GM06990 (cell line): ENCODE measurements at regions not wholly inside any gene's neighbourhood (a gene's known extent, or its start where the extent isn't known, plus 50 kb on each side); places are given as distances from the start of the nearest gene placed in this dataset.

ENCODE experiments used
- DNase-seq: peaks from one replicate; pipeline ENCODE4 v3.0.0-alpha.2; 2011; ENCODE audit not compliant: insufficient read length; ENCODE audit errors: extremely low read depth
- H3K27me3 ChIP-seq: replicated peaks from 2 replicates; pipeline ENCODE4 v1.6.0; 2011; ENCODE audit warnings: low read length; ENCODE audit not compliant: control insufficient read depth, insufficient read depth
- H3K36me3 ChIP-seq: 2 replicates; pipeline ENCODE4 v1.5.1; 2011; ENCODE audit warnings: low read length; ENCODE audit not compliant: control insufficient read depth, insufficient read depth
- H3K4me3 ChIP-seq: replicated peaks from 2 replicates; pipeline ENCODE4 v1.5.1; 2011; ENCODE audit warnings: low read depth, mild to moderate bottlenecking, control low read depth, low read length
- CTCF ChIP-seq: IDR thresholded peaks from 2 replicates; pipeline ENCODE4 v1.5.1; 2011; ENCODE audit warnings: low read length, control low read depth, mild to moderate bottlenecking, inconsistent platforms; ENCODE audit not compliant: insufficient read depth, poor library complexity, severe bottlenecking

GRCh38 chr9:89655990-89656657 lies 51.3 kb downstream of the GADD45G start:
- H3K36me3 ChIP-seq: no peaks in the 10 kb centered on the region
- H3K4me3 ChIP-seq: no peak overlapping the region
- DNase-seq: no peak
- TF ChIP-seq CTCF: no peak
- H3K27me3 ChIP-seq: no peaks in the 10 kb centered on the region

- no peak for DNase-seq
- TF ChIP-seq CTCF: no peak
- H3K36me3 ChIP-seq: no peaks in the 10 kb centered on the region
- H3K27me3 ChIP-seq: 0 out of 2 replicates have a peak, but pooled peaks cover 1% of the 10 kb centered on the region
- no peak overlapping the region for H3K4me3 ChIP-seq
Measured at GRCh38 chr9:89657295-89657694, 52.5 kb downstream of the GADD45G start.

GRCh38 chr9:89657765-89658164 lies 53.0 kb downstream of the GADD45G start:
- no peaks in the 10 kb centered on the region for H3K36me3 ChIP-seq
- H3K4me3 ChIP-seq: no peak overlapping the region
- DNase-seq: no peak
- TF ChIP-seq CTCF: no peak
- 0 out of 2 replicates have a peak, but pooled peaks cover 1% of the 10 kb centered on the region for H3K27me3 ChIP-seq

- H3K27me3 ChIP-seq: peaks cover 1% of the 10 kb centered on the region; the same call in 1 of the 2 replicates
- no peak for DNase-seq
- no peak for TF ChIP-seq CTCF
- H3K36me3 ChIP-seq: no peaks in the 10 kb centered on the region
- H3K4me3 ChIP-seq: no peak overlapping the region
Measured at GRCh38 chr9:89658401-89658800, 53.6 kb downstream of the GADD45G start.

GRCh38 chr9:89658931-89659330 lies 54.1 kb downstream of the GADD45G start:
- TF ChIP-seq CTCF: no peak
- Histone ChIP-seq H3K4me3 (no peak overlapping the region), H3K36me3 (no peaks in the 10 kb centered on the region), H3K27me3 (peaks cover 1% of the 10 kb centered on the region; the same call in 1 of the 2 replicates)
- DNase-seq: no peak
